D721Med (cell line): ENCODE measurements at regions not wholly inside any gene's neighbourhood (a gene's known extent, or its start where the extent isn't known, plus 50 kb on each side); places are given as distances from the start of the nearest gene placed in this dataset.
A peak's percentile ranks its signal among the peaks of the same experiment; 100 is the strongest.
"Not testable (repeated sequence)": the region's sequence is repeated elsewhere in the genome, so short reads cannot be mapped to it uniquely, and the experiment has no call there.

Experiments used
- DNase-seq: peaks from one replicate; pipeline ENCODE4 v3.0.0; 2011; ENCODE audit warnings: low spot score; ENCODE audit not compliant: insufficient read length
- FAIRE-seq: peaks from 2 replicates; lab custom pipeline; 2011; peaks lifted over from hg19 to GRCh38; lab: Jason Lieb, UNC
- CTCF ChIP-seq: IDR thresholded peaks from 2 replicates; pipeline ENCODE4 v1.5.1; 2012; ENCODE audit warnings: mild to moderate bottlenecking, control low read depth; ENCODE audit not compliant: insufficient read depth; ENCODE audit errors: missing control alignments

- no peak for TF ChIP-seq CTCF
- no peak for FAIRE-seq
- DNase-seq, result no peak
These were observed 251.8 kb downstream of the ZNF608 start for GRCh38 chr5:124494540-124495116.

- no peak for DNase-seq
- FAIRE-seq, result no peak
- TF ChIP-seq CTCF, result no peak
These were observed 253.8 kb downstream of the ZNF608 start for GRCh38 chr5:124492444-124493224.

- not testable (repeated sequence) for DNase-seq, FAIRE-seq
These were observed 256.1 kb downstream of the ZNF608 start for GRCh38 chr5:124490315-124490714.

- DNase-seq, result no peak
- no peak for FAIRE-seq
- TF ChIP-seq CTCF, result no peak
These were observed 265.0 kb downstream of the ZNF608 start for GRCh38 chr5:124481419-124481818.

- DNase-seq, result no peak
- TF ChIP-seq CTCF, result no peak
- FAIRE-seq, result no peak
These were observed 265.5 kb downstream of the ZNF608 start for GRCh38 chr5:124480964-124481363.

GRCh38 chr5:124480022-124480421 lies 266.4 kb downstream of the ZNF608 start:
- no peak for TF ChIP-seq CTCF
- no peak for DNase-seq
- peak; percentile 94 for FAIRE-seq

GRCh38 chr5:124478264-124478663 lies 268.2 kb downstream of the ZNF608 start:
- no peak for TF ChIP-seq CTCF
- no peak for FAIRE-seq
- no peak for DNase-seq
